ENCODE measurements at regions not wholly inside any gene's neighbourhood (a gene's known extent, or its start where the extent isn't known, plus 50 kb on each side); places are given as distances from the start of the nearest gene placed in this dataset.

DNA sequence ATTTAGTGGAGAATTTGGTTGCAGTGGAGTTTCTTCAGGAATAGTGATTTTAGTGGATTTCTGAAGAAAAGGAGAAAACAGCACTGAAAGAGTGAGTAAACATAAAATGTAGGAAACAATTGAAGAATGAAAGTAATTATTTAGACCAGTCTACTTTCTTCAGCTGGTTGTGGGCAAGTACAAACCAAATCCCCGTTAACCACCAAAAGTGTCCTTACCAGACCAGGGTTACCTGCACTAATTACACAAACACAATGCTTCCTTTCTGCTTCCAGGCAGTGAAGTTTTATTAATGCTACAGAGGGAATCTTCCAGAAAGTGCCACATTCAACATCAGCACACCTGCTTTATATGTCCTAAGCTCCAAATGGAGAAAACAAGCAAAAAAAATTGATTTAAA is 248.0 kb upstream of the TBC1D5 start:
- Histone ChIP-seq H3K27me3 (no peaks in the 10 kb centered on the region), H3K36me3 (no peaks in the 10 kb centered on the region), H3K4me1 (ENCODE audit: insufficient read depth) (no peaks in the 10 kb centered on the region), H3K4me3 (no peak overlapping the region), H3K9me3 (no peaks in the 10 kb centered on the region), H3K27ac (no peak overlapping the region)
- no peak for DNase-seq
- TF ChIP-seq EP300 (IDR thresholded peaks at IDR 0.05), result no peak
- no peak for TF ChIP-seq CTCF (IDR thresholded peaks at IDR 0.05)
- no peak for TF ChIP-seq POLR2A (IDR thresholded peaks at IDR 0.05)
- 89 to 97% (median 92%) methylated on average over 1 of the region's 1 CpG for WGBS, 3 donors
- intact Hi-C loops (cut with DNase I), result no loop called here

DNA sequence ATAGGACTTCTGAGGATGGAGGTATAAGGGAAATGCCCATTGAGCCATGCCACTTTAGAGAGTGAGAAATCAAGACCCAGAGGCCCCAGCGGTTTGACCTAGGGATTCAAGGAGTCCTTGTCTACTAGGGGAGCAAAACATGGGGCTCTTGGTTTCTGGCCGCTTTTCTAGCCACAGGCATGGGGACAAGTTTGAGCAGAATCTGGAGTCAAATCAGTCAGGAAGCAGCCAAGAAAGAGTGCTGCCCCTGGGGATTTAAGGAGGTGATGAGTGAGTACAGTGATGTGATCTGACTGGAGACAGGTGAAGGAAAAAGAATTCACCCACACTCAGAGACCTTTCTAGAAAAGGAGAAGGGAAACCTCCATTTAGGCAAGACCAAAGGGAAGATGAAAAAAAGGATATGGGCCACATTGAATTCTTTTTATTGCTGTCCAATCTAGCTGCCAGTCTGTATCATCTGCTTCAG is 244.0 kb upstream of the TBC1D5 start:
- no peak for DNase-seq
- TF ChIP-seq CTCF (IDR thresholded peaks at IDR 0.05) (no peak), EP300 (IDR thresholded peaks at IDR 0.05) (no peak), POLR2A (IDR thresholded peaks at IDR 0.05) (no peak)
- intact Hi-C loops (cut with DNase I), result no loop called here
- no peak overlapping the region for H3K4me3 ChIP-seq
- 78 to 92% (median 89%) methylated on average over 2 of the region's 2 CpGs for WGBS, 3 donors
- H3K9me3 ChIP-seq, result no peaks in the 10 kb centered on the region
- no peaks in the 10 kb centered on the region for H3K27me3 ChIP-seq
- H3K36me3 ChIP-seq, result no peaks in the 10 kb centered on the region
- H3K27ac ChIP-seq, result no peak overlapping the region
- H3K4me1 ChIP-seq (ENCODE audit: insufficient read depth), result no peaks in the 10 kb centered on the region

DNA sequence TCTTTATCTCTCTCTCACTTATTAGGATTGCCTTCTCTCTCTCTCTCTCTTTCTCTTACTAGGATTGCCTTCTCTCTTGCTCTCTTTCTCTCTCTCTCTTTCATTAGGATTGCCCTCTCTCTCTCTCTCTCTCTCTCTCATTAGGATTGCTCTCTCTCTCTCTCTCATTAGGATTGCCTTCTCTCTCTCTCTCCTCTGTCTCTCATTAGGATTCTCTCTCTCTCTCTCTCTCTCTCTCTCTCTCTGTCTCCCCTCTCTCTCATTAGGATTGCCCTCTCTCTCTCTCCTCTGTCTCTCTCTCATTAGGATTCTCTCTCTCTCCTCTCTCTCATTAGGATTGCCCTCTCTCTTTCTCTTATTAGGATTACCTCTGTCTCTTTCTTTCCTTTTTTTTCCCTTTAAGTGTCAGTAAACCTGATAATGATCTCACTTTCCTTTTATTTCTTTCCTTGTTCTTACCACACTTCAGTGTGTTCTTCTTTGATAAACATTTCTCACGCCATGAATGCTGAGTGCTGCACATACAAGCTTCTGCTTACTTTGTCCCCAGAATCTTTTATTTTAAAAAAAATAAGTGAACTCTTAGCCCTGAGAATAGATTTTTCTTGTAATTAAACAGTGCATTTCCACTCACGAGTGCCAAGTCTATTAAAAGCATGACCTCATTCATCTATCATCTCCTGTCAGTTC is 243.4 kb upstream of the TBC1D5 start:
- Histone ChIP-seq H3K27ac (no peak overlapping the region), H3K27me3 (no peaks in the 10 kb centered on the region), H3K9me3 (no peaks in the 10 kb centered on the region), H3K4me3 (no peak overlapping the region), H3K4me1 (ENCODE audit: insufficient read depth) (no peaks in the 10 kb centered on the region), H3K36me3 (no peaks in the 10 kb centered on the region)
- 53 to 58% (median 53%) methylated on average over 2 of the region's 2 CpGs for WGBS, 3 donors
- intact Hi-C loops (cut with DNase I), result no loop called here
- no peak for TF ChIP-seq EP300 (IDR thresholded peaks at IDR 0.05)
- no peak for TF ChIP-seq POLR2A (IDR thresholded peaks at IDR 0.05)
- no peak for TF ChIP-seq CTCF (IDR thresholded peaks at IDR 0.05)
- DNase-seq, result no peak

- Histone ChIP-seq H3K36me3 (no peaks in the 10 kb centered on the region), H3K27me3 (no peaks in the 10 kb centered on the region), H3K4me1 (ENCODE audit: insufficient read depth) (no peaks in the 10 kb centered on the region), H3K27ac (no peak overlapping the region), H3K9me3 (no peaks in the 10 kb centered on the region), H3K4me3 (no peak overlapping the region)
- DNase-seq, result no peak
- 60 to 85% (median 81%) methylated on average over 3 of the region's 3 CpGs for WGBS, 3 donors
- TF ChIP-seq CTCF (IDR thresholded peaks at IDR 0.05), result no peak
- no peak for TF ChIP-seq POLR2A (IDR thresholded peaks at IDR 0.05)
- no peak for TF ChIP-seq EP300 (IDR thresholded peaks at IDR 0.05)
- intact Hi-C loops (cut with DNase I), result no loop called here
Measured at GRCh38 chr3:17983106-17983505, 240.7 kb upstream of the TBC1D5 start.

Data from ovary (tissue), 7 donors.